Bronchial epithelial cell (primary cell): ENCODE measurements at regions not wholly inside any gene's neighbourhood (a gene's known extent, or its start where the extent isn't known, plus 50 kb on each side); places are given as distances from the start of the nearest gene placed in this dataset.
A peak's percentile ranks its signal among the peaks of the same experiment; 100 is the strongest.

Experiments used
- DNase-seq: peaks from one replicate; pipeline ENCODE4 v3.0.0-alpha.2; 2010; ENCODE audit warnings: low read depth
- FAIRE-seq: peaks from 2 replicates; lab custom pipeline; 2011; peaks lifted over from hg19 to GRCh38; lab: Jason Lieb, UNC
- H3K27me3 ChIP-seq: 2 replicates; pipeline ENCODE4 v1.5.1; 2011; ENCODE audit warnings: low read length; ENCODE audit not compliant: control insufficient read depth, insufficient read depth
- H3K36me3 ChIP-seq: 2 replicates; pipeline ENCODE4 v1.5.1; 2011; ENCODE audit warnings: low read length; ENCODE audit not compliant: control insufficient read depth, insufficient read depth
- H3K4me3 ChIP-seq: 2 replicates; pipeline ENCODE4 v1.5.1; 2011; ENCODE audit warnings: mild to moderate bottlenecking, low read depth, low read length, control low read depth
- TF ChIP-seq, protein P1 (sequence below): IDR thresholded peaks from 2 replicates; pipeline ENCODE4 v1.5.1; 2011; ENCODE audit warnings: mild to moderate bottlenecking, moderate library complexity, low read length, control low read depth, inconsistent platforms; ENCODE audit not compliant: insufficient read depth, severe bottlenecking

DNA sequence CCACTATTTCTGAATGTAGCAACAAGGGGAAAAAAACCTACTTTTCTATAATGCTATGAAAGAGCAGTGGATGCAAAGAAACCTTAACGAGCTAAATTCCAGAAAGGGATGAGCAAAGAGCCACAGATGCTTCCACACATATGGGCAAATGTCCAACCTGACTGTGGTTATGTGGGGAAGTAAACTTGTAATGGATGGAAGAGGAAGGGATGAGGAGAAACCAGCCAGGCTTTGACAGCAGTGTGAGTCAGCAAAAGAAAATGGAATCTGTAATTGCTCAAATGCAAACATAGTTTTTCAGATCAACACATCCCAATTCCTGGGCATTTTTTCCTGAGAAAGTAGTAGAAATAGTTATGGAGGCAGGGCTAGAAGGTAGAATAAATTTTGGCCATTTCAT lies 204.8 kb upstream of the CPHXL start:
- no peak overlapping the region for H3K4me3 ChIP-seq
- DNase-seq (peak; percentile 43), FAIRE-seq (peak; percentile 47)
- H3K27me3 ChIP-seq = no peaks in the 10 kb centered on the region
- H3K36me3 ChIP-seq = no peaks in the 10 kb centered on the region
- TF ChIP-seq, protein P1, sequence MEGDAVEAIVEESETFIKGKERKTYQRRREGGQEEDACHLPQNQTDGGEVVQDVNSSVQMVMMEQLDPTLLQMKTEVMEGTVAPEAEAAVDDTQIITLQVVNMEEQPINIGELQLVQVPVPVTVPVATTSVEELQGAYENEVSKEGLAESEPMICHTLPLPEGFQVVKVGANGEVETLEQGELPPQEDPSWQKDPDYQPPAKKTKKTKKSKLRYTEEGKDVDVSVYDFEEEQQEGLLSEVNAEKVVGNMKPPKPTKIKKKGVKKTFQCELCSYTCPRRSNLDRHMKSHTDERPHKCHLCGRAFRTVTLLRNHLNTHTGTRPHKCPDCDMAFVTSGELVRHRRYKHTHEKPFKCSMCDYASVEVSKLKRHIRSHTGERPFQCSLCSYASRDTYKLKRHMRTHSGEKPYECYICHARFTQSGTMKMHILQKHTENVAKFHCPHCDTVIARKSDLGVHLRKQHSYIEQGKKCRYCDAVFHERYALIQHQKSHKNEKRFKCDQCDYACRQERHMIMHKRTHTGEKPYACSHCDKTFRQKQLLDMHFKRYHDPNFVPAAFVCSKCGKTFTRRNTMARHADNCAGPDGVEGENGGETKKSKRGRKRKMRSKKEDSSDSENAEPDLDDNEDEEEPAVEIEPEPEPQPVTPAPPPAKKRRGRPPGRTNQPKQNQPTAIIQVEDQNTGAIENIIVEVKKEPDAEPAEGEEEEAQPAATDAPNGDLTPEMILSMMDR = no peak

DNA sequence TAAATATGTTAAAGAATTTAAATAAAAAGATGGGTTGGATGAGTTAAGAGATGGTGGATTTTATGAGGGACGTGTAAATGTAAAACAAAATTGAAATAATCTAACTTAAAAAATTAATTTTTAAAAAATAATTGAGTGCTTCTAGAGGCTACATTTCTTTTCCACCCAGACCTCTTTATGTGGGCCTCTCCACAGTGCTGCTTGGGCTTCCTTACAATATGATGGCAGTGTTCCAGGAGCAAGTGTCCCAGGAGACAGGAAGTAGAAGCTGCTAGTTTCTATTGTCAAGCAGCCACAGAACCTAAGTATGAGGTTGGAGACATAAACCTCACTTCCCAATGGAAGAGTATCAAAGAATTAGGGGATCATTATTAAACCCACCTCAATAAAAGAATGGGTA lies 205.7 kb upstream of the CPHXL start:
- Histone ChIP-seq H3K36me3 (no peaks in the 10 kb centered on the region), H3K4me3 (no peak overlapping the region), H3K27me3 (no peaks in the 10 kb centered on the region)
- no peak for DNase-seq
- FAIRE-seq = no peak
- TF ChIP-seq, protein P1 = no peak

DNA sequence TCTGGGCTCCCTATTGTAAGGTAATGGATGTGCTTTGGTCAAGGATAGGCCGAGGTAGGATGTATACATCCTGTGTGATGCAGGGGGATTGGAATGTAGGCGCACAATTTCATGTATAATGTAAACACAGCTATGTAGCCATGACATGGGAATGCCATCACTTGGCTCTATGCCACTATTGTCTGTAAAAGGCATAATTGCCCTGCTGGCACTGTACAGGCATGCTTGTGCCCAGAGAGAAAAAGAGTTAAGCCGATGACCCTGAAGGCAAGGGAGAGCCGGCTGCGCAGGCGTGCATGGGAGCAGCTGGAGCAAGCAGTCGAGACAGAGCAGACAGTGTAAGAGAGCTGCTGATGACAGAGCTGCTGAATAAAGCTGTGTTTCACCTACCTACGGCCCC lies 212.5 kb upstream of the CPHXL start:
- TF ChIP-seq, protein P1 = no peak
- H3K4me3 ChIP-seq = no peak overlapping the region
- peak; percentile 23 for FAIRE-seq
- peak; percentile 76 for DNase-seq
- no peaks in the 10 kb centered on the region for H3K27me3 ChIP-seq
- H3K36me3 ChIP-seq = no peaks in the 10 kb centered on the region

DNA sequence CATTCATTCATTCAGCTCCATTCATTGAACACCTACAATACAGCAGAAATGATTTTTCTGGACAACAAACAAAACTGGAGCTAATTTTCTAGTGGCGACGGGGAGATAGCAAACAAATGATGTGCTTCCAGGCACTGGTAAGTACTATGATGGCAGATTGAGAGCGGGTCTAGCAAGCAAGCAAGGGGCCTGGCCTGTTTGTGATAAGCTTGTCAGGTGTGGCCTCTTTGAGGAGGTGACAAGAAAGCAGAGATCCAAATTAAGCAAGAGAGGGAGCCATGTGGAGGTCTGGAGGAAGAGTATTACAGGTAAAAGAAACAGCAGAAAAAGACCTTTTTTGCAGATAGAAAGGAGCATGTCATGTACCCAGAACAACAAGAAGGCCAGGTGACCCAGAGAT lies 216.1 kb upstream of the CPHXL start:
- DNase-seq (no peak), FAIRE-seq (no peak)
- TF ChIP-seq, protein P1 = no peak
- no peaks in the 10 kb centered on the region for H3K36me3 ChIP-seq
- no peaks in the 10 kb centered on the region for H3K27me3 ChIP-seq
- H3K4me3 ChIP-seq = no peak overlapping the region

DNA sequence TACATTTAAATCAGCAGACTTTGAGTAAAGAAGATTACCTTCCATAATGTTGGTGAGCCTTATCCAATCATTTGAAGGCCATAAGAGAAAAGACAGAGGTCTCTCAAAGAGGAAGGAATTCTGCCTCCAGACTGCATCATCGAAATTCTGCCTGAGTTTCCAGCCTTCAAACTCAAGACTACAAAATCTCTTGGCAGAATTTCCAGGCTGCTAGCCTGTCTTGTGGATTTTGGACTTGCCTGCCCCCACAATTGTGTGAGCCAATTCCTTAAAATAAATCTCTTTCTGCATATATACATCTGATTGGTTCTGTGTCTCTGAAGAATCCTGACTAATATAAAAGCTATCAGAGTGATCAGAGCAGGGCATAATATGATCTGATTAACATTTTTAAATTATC lies 216.6 kb upstream of the CPHXL start:
- TF ChIP-seq, protein P1 = no peak
- H3K27me3 ChIP-seq = no peaks in the 10 kb centered on the region
- FAIRE-seq (no peak), DNase-seq (no peak)
- no peak overlapping the region for H3K4me3 ChIP-seq
- no peaks in the 10 kb centered on the region for H3K36me3 ChIP-seq
